NCI-H774 (cell line): ENCODE measurements at regions not wholly inside any gene's neighbourhood (a gene's known extent, or its start where the extent isn't known, plus 50 kb on each side); places are given as distances from the start of the nearest gene placed in this dataset.
"Not testable (repeated sequence)": the region's sequence is repeated elsewhere in the genome, so short reads cannot be mapped to it uniquely, and the experiment has no call there.

Source experiments
- DNase-seq: peaks from one replicate; lab custom pipeline; 2025; lab: John Stamatoyannopoulos, UW

DNA sequence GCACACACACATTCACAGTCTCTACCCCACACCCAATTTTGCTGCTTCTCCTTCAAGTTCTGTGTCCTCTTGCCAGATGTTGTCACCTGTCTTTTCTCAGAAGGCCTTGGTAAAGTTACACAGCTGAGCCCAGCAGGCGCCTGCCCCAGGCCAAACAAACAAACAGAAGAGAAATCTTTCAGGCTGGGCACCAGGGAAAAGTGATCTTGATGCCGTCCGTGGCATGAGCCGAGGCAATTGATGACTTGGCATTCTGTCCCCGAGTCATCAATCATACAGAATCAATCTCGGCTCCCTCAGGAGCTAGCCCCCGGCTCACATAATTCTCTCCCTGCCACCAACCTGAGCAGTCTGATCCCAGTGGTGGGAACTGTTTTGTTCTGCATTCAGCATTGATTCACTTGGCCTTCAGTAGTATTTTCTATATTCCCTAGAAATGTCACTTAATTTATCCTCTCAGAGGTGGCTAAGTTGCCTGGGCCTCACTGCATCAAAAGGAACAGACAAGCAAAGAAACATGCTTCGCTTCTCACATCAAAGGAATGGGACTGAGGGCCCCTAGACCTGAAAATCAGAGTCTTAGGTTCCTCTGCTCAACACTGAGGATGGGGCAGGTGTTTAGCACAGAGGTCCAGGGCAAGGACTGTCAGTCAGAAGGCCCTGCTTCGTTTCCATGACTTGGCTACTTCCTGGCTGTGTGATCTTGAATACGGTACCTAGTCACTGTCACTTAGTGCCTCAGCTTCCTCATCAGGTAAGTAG is 278.8 kb upstream of the CELF4 start:
- DNase-seq = no peak

DNA sequence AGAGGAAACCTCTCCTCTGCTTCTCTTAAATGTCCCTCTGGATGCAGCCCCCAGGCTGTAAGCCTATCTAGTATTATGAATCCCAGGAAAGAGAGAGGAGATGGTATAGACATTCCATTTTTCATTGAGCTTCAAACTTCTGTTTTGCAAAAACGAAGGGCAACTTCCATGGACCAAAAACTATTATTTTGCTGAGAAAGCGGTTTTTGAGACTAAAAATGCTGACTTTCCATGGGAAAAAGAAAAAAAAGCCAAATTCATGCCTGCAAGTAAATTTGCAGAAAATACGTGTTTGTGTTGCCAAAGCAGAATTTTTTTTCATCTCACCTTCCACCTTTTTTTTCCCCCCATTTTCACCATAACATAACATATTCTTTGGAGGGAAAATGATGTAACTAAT is 272.5 kb upstream of the CELF4 start:
- no peak for DNase-seq

DNA sequence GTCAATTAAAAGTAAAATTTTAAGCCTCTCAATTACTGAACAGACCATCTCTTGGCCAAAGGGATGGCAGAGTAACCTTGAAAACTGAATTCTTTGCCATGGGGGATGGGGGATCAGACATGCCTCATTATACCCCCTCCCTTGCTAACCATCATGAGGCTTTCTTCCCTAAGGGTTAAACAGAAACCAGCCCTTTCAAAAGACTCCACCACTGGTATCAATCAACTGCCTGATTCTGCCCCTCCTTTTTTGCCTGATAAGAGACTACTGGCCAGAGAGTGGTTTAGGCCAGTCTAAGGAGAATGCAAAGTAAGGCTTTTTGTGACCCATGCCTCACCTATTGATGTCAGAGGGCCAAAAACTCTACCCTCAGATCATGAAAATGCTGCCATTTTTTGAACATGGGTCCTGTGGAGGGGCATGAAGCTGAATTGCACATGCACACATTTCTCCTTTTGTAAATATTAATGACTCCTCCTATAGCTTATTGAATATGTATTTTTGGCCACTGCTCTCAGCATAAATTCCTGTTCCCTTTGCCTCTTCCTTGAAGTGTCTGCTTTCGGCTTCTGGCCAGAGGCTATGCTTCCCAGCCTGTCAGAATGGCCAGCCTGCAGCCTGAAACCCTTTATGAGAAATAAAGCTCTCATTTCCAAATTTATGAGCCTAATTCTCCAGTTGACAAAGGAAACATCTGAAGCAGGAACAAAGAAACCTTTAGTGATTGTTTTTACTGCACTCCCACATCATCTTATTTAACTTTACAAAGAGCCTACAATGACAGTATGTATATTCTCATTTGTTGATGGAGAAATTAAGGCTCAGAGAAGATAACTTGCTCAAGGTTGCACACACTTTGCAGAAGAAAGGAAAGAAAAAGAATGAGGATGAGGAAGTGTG is 270.7 kb upstream of the CELF4 start:
- no peak for DNase-seq

DNA sequence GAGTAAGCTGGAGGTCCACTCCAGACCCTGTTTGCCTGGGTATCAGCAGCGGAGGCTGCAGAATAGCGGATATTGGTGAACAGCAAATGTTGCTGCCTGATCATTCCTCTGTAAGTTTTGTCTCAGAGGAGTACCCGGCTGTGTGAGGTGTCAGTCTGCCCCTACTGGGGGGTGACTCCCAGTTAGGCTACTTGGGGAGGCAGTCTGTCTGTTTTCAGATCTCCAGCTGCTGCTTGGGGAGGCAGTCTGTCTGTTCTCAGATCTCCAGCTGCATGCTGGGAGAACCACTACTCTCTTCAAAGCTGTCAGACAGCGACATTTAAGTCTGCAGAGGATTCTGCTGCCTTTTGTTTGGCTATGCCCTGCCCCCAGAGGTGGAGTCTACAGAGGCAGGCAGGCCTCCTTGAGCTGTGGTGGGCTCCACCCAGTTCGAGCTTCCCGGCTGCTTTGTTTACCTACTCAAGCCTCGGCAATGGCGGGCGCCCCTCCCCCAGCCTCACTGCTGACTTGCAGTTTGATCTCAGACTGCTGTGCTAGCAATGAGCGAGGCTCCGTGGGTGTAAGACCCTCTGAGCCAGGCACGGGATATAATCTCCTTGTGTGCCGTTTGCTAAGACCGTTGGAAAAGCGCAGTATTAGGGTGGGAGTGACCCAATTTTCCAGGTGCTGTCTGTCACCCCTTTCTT is 266.6 kb upstream of the CELF4 start:
- not testable (repeated sequence) for DNase-seq

DNA sequence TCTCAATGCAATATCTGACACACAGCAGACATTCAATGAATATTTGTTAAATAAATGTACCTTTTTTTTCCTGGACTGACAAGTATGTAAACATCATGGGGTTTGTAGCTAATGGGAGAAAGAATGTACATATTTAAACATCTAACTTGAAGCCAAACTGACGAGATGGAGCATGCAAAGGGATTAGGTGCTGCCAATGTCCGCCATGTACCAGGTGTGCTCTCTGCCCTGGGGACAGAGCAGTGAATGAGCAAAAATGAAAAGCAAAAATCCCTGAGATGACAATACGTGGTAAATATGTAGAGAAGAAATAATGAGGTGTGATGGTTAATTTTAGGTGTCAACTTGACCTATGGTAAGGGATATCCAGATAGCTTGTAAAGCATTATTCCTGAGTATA is 247.4 kb upstream of the CELF4 start:
- DNase-seq = no peak

DNA sequence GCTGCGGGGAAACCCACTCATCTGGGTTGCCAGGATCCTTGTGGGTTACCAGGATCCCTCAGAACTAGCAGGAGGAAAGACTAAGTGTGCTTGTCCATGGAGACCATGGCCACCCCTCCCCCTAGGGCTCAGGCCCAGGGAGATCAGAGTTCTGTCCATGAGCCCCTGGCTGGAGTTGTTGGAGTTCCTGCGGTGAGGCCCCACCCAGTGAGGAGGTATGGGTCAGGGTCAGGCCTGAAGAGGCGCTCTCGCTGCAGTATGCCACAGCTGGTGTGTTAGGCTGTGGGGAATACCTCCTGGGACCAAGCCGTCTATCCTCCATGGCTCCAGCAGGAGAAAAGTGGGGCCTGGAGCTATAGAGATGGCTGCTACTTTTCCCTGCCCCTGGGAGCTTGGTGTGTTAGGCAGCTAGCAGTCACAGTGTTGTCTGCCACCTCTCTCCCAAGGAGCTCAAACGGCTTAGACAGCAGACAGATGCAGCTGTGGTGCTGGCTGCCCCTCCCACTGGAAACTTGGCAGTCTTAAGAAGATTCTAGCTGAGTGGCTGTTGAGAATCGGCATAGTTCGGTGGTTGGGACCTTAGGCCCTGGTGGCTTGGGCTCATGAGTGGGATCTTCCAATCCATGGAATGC is 240.3 kb upstream of the CELF4 start:
- no peak for DNase-seq

DNA sequence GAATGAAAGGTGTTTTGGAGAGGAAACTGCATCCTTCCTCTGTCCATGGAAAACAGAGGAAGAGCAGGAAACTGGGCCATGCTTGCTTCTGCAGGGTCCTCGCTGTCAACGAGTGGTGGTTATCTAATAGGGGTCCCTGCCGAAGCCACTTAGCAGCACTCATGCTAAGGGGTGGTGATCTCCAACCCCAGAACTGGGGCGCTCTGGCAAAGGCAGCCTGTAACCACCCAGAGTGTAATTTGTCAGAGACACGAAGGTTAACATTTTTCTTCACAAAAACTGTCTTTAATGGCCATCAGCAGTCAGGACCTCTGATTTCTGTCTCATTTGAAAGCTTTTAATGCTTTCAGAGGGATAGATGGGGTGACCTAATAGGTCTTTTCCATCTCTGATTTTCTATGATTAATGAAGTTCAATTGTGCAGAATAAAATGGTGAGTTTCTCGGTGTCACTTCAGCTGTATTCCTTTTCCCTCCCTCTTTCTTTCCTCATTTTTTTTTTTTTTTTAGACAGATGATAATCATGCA is 231.3 kb upstream of the CELF4 start:
- DNase-seq = no peak

DNA sequence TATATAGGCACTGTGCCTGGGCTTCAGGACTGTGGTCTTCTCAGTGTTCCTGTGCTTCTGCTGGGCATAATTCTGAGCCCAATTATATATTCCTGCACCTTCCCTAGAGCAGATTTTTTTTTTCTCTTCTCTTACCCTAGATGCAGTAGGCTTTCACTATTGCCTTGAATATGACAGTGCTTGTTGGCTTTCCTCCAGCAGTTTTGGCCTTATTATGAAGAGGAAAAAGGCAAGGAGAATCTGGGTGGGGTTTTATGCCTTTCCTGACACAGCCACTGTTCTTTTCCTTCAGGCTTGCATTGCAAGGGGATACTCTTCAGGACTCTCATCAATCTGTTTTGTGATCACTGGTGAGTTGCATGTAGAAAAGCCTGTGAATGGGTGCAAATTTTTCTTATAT is 221.9 kb upstream of the CELF4 start:
- DNase-seq = no peak

DNA sequence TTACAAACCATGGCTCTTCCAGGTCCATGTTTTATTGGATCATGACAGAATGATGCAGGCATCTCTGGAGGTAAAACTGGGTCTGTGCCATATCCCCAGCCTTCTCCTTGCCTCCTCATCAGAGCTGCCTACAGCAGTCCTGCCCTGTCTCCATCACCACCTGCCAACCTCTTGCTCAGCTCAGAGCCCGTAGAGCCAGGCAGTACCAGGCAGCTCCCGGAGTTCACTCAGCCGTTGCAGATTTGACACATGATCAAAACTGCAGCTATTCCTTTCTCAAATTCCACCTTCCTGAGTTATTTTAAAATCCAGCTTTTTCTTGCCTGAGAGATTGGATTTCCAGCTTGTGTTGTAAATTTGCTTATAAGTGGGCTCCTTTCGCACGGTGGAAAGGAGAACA is 218.2 kb upstream of the CELF4 start:
- no peak for DNase-seq

DNA sequence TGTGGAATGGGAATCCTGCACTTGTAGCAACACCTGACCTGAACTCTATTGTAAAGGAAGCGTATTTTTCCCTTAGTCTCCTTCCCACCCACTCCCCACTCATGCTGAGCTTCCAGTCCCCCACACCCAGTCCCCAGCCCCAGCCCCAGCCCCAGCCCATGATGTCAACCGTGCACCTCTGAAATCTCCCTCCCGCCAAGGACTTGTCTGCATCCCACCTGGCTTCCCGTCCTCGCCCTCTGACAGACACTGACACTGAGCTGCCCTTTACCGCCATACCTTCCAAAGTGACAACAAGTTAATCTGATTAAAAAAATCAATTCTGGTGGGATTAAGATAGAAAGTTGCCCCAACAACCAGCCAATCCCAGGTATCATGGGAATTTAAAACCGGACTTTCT is 213.6 kb upstream of the CELF4 start:
- no peak for DNase-seq

DNA sequence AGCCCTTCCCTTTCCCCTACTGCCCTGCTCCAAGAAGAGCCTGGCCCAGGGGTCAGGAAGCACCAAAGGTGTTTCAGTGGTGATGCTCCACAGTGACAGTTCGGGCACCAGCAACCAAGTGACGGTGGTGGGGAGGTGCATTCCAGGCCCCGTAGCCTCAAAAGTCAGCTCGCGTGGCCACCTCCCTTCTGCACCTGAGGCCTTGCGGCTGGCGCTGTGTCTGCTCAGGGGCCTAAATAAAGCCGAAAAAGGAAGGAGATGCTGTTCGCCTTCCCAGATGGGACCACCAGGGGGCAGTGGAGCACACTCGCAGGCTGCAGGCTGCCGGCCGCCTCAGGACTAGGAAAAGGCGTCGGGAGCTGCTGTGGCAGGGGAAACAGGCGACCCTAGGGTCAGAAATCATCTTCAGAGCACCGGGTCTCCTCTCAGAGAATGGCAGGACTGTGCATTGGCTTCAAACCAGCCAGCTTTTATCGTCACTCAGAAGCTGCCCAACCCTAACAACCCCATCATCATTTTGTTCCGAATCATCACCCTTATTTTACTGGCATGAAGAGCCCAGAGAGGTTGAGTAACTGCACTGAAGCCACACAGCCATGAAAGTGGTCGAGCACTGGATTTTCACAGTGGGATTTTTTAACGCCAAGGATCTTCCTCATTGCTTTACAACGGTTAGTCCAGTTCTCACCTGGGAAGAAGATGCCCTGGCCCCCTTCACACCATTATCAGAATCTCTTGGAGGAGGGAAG is 213.0 kb upstream of the CELF4 start:
- peak; percentile 62 for DNase-seq

DNA sequence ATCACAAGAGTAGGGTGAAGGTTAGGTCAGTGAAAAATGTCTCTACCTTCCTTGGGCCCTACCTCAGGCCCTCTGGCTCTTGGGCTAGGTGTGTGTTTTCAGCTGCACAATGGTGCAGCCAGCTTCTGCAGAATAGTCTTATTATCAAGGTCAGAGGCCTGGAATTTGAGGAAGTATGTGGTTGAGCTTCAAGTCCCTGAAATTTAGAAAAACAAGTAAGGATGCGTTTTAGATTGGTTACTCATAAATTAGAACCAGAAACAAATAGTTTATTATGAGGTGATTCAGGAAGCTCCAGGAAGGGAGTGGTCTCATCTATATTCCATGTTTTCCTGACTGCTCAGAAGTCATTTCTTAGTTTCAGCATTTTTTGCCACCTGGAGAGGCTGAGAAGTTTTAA is 204.2 kb upstream of the CELF4 start:
- no peak for DNase-seq

DNA sequence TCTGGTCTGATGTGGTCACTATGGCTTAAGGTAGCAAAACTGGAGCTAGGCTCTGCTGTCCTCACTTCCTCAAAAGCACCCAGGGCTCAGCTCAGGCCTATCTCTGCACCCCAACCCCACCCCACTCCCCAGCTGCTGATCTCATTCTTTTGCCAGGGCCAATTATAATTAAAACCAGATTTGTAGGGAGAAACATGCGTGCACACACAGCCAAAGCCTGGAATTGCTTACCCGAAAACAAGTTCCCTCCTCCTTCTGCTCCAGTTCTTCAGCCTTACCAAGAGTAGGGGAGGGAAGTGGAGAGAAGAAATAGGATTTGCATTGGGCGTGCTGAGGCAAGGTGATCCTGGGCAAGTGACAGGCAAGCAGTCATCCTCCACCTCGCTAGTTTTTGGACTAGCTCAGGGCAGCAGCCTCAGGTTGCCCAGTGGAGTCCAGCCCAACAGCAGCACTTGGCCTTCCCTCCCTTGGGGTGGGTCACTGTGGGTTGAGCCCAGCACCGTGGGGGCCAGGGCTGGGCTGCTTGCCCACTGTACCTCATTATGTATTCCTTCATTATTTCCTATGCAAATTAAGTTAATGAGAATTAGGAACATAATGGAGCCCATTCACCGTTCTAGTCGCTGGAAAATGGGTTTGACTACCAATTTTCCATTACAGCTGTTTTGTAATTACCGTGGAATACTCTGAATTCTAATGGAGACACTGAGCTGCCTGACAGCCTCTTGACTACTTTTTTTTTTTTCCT is 199.1 kb upstream of the CELF4 start:
- no peak for DNase-seq

DNA sequence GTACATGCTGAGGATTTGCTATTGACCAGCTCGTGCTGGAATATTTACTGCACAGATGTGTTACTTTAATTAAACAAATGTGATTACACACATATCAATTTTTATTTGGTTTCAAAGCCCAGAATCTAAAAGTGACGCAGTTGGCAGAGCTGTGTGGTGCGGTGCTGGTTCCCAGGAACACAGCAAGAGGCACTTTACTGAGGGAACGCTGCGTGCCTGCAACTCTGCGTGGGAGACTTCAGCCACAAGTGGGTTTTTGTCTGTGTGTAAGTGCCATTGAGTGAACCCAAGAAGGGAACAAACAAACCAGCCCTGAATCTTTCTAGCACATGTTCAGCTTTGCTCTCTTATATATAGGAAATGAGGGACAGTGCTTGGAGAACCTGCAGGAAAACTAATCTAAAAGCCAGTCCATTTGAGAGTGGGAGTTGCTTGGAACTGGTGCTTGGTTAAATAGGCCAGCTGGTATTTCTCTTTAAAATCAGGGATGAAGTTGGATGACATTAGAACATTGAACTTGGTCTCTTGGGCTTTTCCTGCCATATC is 196.6 kb upstream of the CELF4 start:
- no peak for DNase-seq

DNA sequence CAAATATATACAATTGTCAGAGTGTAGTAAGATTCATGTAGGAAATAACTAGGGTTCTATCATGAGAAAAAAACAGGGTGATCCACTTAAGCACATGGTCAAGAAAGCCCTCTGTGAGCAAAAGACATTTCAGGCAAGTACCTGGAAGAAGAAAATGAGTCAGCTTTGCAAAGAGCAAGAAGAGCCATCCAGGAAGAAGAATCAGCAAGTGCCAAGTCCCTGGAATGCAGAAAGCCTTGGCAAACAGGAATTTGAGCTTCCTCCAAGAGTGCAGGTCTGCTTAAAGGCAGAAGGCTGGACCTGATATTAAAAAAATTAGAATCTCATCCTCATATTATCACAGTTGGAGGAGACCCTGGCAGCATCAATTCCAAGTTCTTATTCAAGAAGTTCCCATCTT is 188.5 kb upstream of the CELF4 start:
- no peak for DNase-seq

DNA sequence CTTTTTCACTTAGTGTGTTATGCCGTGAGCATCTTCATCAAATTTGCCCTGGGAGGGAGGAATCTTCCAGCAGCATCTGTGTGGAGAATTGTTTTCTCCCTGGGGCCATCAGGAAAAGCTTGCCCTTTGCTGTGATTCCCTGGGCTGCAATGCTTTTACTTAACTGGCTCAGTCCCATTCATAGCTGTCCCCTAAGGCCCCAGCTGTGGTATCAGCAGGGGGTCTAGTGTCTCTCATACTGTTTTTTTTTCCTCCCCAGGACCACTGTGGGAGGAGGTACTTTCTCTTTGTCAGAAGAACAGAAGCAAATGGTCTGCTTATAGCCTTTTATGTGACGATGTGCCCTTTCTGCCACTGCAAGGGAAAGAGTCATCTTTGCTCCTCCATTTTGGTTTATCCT is 176.8 kb upstream of the CELF4 start:
- no peak for DNase-seq

DNA sequence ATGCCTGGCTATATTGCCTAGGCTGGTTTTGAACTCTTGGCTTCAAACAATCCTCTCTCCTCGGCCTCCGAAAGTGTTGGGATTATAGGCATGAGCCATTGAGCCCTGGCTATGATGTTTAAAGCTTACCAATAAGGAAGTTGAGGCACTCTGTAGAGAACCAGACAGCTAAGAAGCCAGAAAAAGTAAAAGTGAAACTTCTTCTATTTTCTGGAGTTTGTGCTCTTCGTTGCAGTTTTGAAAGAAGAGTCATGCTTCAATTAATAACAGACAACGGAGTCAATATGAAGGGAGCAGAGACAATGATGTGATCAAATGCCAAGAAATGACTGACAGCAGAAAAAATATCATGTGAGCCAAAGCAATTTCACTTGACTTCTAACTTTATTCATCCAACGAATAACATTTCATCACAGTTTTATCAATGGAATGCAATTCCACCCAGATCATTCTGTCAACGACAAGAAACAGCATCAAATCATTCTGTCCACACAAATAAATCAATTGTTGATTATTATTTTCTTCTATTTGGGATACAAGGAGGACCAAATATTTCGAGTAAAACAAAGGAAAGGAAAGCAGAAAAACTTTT is 175.5 kb upstream of the CELF4 start:
- DNase-seq = no peak

DNA sequence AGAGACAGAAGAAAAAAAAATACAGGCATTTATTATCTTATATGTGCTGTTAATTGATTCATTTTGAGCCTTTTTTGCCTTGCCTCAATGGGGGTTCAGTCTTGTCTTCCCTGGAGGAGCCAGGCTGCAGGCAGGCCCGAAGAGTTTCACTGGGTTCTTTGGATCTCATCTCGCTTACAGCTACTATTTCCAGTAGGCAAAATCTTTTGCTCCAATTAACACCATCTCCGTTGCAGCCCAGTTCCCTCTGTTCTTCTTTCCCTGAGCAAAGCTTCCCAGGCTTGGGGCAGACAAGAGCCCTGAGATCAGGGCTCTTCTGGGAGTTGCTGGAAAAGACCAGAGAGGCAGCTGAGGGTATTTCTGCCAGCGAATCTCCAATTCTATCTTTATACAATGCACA is 168.8 kb upstream of the CELF4 start:
- no peak for DNase-seq

DNA sequence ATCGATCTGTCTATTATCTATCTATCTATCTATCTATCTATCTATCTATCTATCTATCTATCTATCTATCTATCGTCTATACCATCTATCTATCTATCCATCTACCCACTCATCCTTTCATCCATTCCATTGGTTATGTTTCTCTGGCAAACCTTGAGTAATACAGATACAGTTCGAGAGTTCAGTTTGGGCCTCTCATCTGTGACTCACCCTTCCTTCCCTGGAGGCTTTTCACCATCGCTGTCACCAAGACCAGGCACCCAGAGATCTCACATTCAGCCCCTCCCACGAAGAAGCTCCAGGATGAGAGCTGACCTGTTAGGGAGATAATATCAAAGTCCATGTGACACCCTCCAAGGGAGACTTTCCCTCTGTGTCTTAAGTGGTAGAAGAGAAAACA is 164.1 kb upstream of the CELF4 start:
- DNase-seq = no peak

DNA sequence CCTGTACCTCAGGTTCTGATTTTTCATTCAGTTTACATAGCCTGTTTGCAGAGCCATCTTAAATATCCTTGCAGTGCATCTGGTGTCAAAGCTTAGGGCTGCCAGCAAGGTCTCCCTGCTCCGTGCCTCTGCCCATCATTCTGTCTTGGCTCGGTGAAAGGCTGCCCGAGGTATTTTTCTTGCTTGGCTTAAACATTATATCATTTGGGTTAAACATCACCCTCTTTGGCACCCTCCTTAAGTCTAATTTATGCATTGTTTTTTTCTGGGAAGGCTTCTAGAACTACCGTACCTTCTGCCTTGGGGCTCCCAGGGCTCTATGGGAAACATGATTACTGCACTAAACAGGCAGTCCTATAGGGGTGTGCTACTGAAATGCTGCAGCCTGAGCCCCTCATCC is 158.6 kb upstream of the CELF4 start:
- no peak for DNase-seq
